Tibial artery (tissue), 4 donors: ENCODE measurements at regions not wholly inside any gene's neighbourhood (a gene's known extent, or its start where the extent isn't known, plus 50 kb on each side); places are given as distances from the start of the nearest gene placed in this dataset.

Experiments used
- DNase-seq, 2 donors: peaks; one replicate each; pipeline ENCODE4 v3.0.0-alpha.2; 2019
- H3K27ac ChIP-seq, 2 donors: fragments of 200-600 bp; sonication (generic) in 1 of 2; 1 replicate in 1 of 2; 2 replicates in 1 of 2; pipeline ENCODE4 v1.5.1; 2018 to 2019; ENCODE audit warnings: mild to moderate bottlenecking in 1 of 2
- H3K27me3 ChIP-seq, 2 donors: fragments of 200-600 bp; sonication (generic) in 1 of 2; one replicate each; pipeline versions ENCODE4 v1.5.1 to v1.6.0; 2016 to 2019
- H3K36me3 ChIP-seq, 3 donors: fragments of 200-600 bp; sonication (generic) in 2 of 3; one replicate each; pipeline ENCODE4 v1.5.1; 2016 to 2019; ENCODE audit warnings: mild to moderate bottlenecking in 2 of 3
- H3K4me1 ChIP-seq, 4 donors: fragments of 200-600 bp; sonication (generic) in 2 of 4; 1 replicate in 3 of 4; 2 replicates in 1 of 4; pipeline ENCODE4 v1.5.1; 2016 to 2019
- H3K4me3 ChIP-seq, 2 donors: fragments of 200-600 bp; sonication (generic) in 1 of 2; 1 replicate in 1 of 2; 2 replicates in 1 of 2; pipeline ENCODE4 v1.5.1; 2018 to 2019; ENCODE audit warnings: mild to moderate bottlenecking in 2 of 2
- H3K9me3 ChIP-seq, 3 donors: fragments of 200-600 bp; sonication (generic) in 1 of 3; one replicate each; pipeline ENCODE4 v1.5.1; 2016 to 2019
- intact Hi-C: fragments of 100-400 bp; cut with DNase I; formaldehyde crosslinking; loops from one replicate; pipeline ENCODE4 v1.15.0; 2023; ENCODE audit warnings: low total_unique reads
- TF ChIP-seq, protein P1 (sequence below), 2 experiments: fragments of 200-600 bp in 1 of 2; fragments of 450-650 bp in 1 of 2; IDR thresholded peaks; one replicate each; pipeline ENCODE4 v1.5.1; 2017 to 2019; ENCODE audit warnings: antibody characterized with exemption in 2 of 2, mild to moderate bottlenecking in 1 of 2, moderate library complexity in 1 of 2

DNA sequence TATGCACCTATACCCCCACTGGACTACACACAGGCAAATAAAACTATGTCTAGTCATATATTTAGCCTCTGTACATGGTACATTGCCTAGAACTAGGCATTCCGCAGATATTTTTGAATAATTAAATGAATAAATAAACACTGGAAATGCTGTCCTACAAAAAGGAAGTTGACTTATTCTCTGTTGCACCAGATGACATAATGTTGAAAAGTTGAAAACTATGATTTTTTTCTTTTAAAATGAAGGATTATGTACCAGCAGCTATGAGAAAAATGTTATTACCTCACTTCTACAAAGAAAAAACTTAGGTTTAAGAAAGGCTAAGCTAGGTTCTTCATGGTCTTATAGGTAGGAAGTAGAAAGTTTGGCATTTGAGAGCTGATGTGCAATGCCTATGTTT lies 856.6 kb downstream of the METTL15 start:
- no peaks in the 10 kb centered on the region for H3K36me3 ChIP-seq
- no peak overlapping the region for H3K4me3 ChIP-seq
- DNase-seq, result no peak
- no peak overlapping the region for H3K27ac ChIP-seq
- intact Hi-C loops, result no loop called here
- H3K27me3 ChIP-seq, result no peaks in the 10 kb centered on the region
- TF ChIP-seq, protein P1, sequence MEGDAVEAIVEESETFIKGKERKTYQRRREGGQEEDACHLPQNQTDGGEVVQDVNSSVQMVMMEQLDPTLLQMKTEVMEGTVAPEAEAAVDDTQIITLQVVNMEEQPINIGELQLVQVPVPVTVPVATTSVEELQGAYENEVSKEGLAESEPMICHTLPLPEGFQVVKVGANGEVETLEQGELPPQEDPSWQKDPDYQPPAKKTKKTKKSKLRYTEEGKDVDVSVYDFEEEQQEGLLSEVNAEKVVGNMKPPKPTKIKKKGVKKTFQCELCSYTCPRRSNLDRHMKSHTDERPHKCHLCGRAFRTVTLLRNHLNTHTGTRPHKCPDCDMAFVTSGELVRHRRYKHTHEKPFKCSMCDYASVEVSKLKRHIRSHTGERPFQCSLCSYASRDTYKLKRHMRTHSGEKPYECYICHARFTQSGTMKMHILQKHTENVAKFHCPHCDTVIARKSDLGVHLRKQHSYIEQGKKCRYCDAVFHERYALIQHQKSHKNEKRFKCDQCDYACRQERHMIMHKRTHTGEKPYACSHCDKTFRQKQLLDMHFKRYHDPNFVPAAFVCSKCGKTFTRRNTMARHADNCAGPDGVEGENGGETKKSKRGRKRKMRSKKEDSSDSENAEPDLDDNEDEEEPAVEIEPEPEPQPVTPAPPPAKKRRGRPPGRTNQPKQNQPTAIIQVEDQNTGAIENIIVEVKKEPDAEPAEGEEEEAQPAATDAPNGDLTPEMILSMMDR (IDR thresholded peaks at IDR 0.05), result no peak
- H3K4me1 ChIP-seq, result peaks cover 0 to 7% (median 0%) of the 10 kb centered on the region in 4 donors
- H3K9me3 ChIP-seq, result no peaks in the 10 kb centered on the region

DNA sequence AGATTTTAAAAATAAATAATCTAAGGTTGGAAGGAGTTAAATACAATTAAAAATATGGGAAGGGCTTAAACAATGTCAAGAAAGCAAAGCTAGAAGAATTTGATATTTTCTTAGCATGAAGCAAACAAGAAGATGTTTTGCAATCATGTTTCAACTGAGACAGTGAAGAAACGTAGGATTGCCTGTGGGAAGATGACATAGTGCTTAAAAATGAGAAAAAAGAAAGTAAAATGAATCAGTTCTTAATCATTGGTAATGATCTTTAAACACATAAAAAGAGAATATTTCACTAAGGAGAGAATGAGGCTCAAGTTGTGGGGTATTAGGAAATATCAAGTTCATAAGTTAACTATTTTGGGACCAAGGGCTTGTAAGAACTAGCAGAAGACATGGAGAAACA lies 855.0 kb downstream of the METTL15 start:
- DNase-seq, result no peak
- no peaks in the 10 kb centered on the region for H3K36me3 ChIP-seq
- TF ChIP-seq, protein P1 (IDR thresholded peaks at IDR 0.05), result no peak
- intact Hi-C loops, result no loop called here
- peaks cover 0 to 7% (median 0%) of the 10 kb centered on the region in 4 donors for H3K4me1 ChIP-seq
- H3K4me3 ChIP-seq, result no peak overlapping the region
- no peaks in the 10 kb centered on the region for H3K27me3 ChIP-seq
- H3K27ac ChIP-seq, result no peak overlapping the region
- no peaks in the 10 kb centered on the region for H3K9me3 ChIP-seq

DNA sequence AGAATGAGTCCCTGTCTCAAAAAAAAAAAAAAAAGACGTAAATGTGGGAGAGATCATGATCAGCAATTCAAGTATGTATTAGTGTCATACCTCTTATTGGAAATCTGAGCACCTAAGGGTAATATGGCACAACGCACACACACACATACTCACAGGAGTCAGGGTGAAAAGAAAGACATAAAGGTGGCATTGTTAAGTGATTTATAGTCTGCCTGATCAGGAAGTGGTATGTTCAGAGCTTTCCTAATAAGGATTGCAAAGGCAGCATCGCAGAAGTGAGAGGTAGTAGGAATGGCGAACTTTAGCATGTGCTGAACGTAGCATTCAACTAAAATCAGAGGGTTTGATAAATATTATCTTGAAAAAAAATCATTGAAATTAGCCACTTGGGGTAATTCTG lies 854.3 kb downstream of the METTL15 start:
- intact Hi-C loops, result no loop called here
- Histone ChIP-seq H3K36me3 (no peaks in the 10 kb centered on the region), H3K4me3 (no peak overlapping the region), H3K27me3 (no peaks in the 10 kb centered on the region), H3K9me3 (no peaks in the 10 kb centered on the region), H3K4me1 (peaks cover 0 to 7% (median 0%) of the 10 kb centered on the region in 4 donors), H3K27ac (no peak overlapping the region)
- DNase-seq, result no peak
- TF ChIP-seq, protein P1 (IDR thresholded peaks at IDR 0.05), result no peak

DNA sequence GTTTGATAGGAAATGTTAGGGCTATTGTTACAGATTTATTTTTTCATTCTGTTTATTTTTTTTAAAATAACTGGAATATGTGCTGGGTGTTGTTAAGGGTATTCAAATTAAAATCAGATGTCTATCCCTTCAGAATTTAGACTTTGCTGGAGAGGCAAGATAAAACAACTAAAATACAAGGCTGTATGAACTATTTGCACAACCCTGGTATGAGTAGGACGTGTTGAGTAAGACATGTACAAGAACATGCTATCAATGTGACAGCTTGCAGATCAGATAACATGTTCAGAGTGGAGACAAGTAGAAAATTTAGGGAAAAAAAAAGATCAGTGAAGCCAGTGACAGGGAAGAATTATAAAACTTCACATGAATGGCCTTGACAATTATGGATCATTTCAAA lies 853.5 kb downstream of the METTL15 start:
- intact Hi-C loops, result no loop called here
- DNase-seq, result no peak

DNA sequence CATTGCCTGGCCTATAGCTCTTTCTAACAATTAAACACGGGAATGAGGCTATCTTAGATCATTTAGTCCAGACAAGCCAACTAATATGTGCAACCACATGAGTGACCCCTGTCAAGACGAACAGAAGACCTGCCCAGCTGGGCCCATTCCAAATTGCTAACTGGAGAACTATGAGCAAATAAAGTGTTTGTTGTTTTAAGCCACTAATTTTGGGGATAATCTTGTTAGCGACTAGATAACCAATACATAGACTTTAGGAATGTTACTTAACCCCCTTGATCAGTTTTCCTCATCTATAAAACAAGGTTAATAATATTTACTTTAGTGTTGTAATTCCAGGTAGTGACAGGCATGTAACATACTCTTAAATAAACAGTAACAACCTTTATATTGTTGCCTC lies 848.3 kb downstream of the METTL15 start:
- intact Hi-C loops, result no loop called here
- Histone ChIP-seq H3K4me3 (no peak overlapping the region), H3K27me3 (no peaks in the 10 kb centered on the region), H3K9me3 (no peaks in the 10 kb centered on the region), H3K27ac (no peak overlapping the region), H3K36me3 (no peaks in the 10 kb centered on the region), H3K4me1 (no peaks in the 10 kb centered on the region)
- TF ChIP-seq, protein P1 (IDR thresholded peaks at IDR 0.05), result no peak
- DNase-seq, result no peak

More for the DNA sequence above, 853.5 kb downstream of the METTL15 start:
- Histone ChIP-seq H3K4me3 (no peak overlapping the region), H3K27me3 (no peaks in the 10 kb centered on the region), H3K36me3 (no peaks in the 10 kb centered on the region), H3K27ac (no peak overlapping the region), H3K4me1 (peaks cover 0 to 7% (median 0%) of the 10 kb centered on the region in 4 donors), H3K9me3 (no peaks in the 10 kb centered on the region)
- TF ChIP-seq, protein P1 (IDR thresholded peaks at IDR 0.05), result no peak

DNA sequence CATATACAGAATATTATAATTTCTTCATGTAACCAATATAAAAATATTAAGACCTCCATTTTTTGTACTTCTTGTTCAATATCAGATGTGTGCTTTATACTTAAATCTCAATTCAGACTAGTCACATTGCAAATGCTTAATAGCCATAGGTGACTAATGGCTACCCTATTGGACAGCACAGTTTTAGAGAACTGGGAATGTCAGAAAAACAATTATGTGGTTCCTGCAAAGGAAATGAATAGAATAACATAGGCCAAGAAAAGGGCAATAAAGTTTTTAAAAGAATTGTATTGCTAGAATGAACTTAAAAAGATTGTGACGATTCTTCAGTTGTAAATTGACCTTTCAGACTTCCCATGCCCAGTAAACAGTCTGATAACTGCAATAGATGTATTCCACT lies 843.0 kb downstream of the METTL15 start:
- Histone ChIP-seq H3K4me1 (no peaks in the 10 kb centered on the region), H3K9me3 (no peaks in the 10 kb centered on the region), H3K36me3 (no peaks in the 10 kb centered on the region), H3K27ac (no peak overlapping the region), H3K4me3 (no peak overlapping the region), H3K27me3 (no peaks in the 10 kb centered on the region)
- DNase-seq, result no peak
- intact Hi-C loops, result no loop called here
- TF ChIP-seq, protein P1 (IDR thresholded peaks at IDR 0.05), result no peak
